HepG2 (cell line): ENCODE measurements at regions not wholly inside any gene's neighbourhood (a gene's known extent, or its start where the extent isn't known, plus 50 kb on each side); places are given as distances from the start of the nearest gene placed in this dataset.

Experiments used
- ATAC-seq: fragments of 200-7000 bp; cut with Tn5 transposase; 3 replicates; pipeline ENCODE4 v1.9.1; 2020; ENCODE audit warnings: mild to moderate bottlenecking, moderate library complexity
- BruUV-seq: library from RNA; stranded (reverse); fragments of 400-500 nt; replicated peaks from 2 replicates; lab custom pipeline; 2021; lab: Mats Ljungman, UMichigan
- CTCF ChIA-PET: fragments of 300-600 bp; formaldehyde crosslinking; extraction: SDS; loops from one replicate; lab custom pipeline; 2021; ENCODE audit warnings: low total read pairs, inconsistent platforms, low intra/inter-chr PET ratio; lab: Yijun Ruan, JAX
- POLR2A ChIA-PET: fragments of 350-600 bp; sonication (Branson Sonifier 250); formaldehyde crosslinking; loops from one replicate; lab custom pipeline; 2020; ENCODE audit warnings: antibody characterized with exemption, inconsistent platforms; lab: Yijun Ruan, JAX
- DNase-seq: peaks from one replicate; pipeline ENCODE4 v3.0.0-alpha.2; 2015; ENCODE audit warnings: low spot score
- FAIRE-seq: peaks from 3 replicates; lab custom pipeline; 2011; peaks lifted over from hg19 to GRCh38; lab: Jason Lieb, UNC
- H2AFZ ChIP-seq: one replicate; pipeline ENCODE4 v1.6.1; 2011; ENCODE audit warnings: low read length, inconsistent platforms
- H3K27ac ChIP-seq: fragments of 300-600 bp; 3 replicates; pipeline ENCODE4 v1.8.0; 2011; ENCODE audit warnings: mixed run types, mild to moderate bottlenecking, mixed read lengths, low read length, inconsistent platforms; ENCODE audit not compliant: insufficient read depth; ENCODE audit errors: extremely low read length
- H3K27me3 ChIP-seq, 2 experiments: fragments of 200-600 bp in 1 of 2; 2 replicates in 1 of 2; 3 replicates in 1 of 2; pipeline versions ENCODE4 v1.6.0 to v1.8.0; 2011; ENCODE audit warnings: low read length in 2 of 2, mild to moderate bottlenecking in 2 of 2, moderate library complexity in 2 of 2, inconsistent platforms in 1 of 2; ENCODE audit not compliant: insufficient read depth in 2 of 2, control insufficient read depth in 1 of 2
- H3K36me3 ChIP-seq, 2 experiments: fragments of 200-600 bp in 1 of 2; replicated peaks in 1 of 2; 2 replicates in 1 of 2; 3 replicates in 1 of 2; pipeline versions ENCODE4 v1.5.1 to v1.8.0; 2011; ENCODE audit warnings: low read length in 2 of 2, inconsistent platforms in 1 of 2; ENCODE audit not compliant: insufficient read depth in 2 of 2, control insufficient read depth in 1 of 2
- H3K4me1 ChIP-seq: 2 replicates; pipeline ENCODE4 v1.5.1; 2012; ENCODE audit warnings: low read length, inconsistent platforms; ENCODE audit not compliant: insufficient read depth
- H3K4me2 ChIP-seq: 2 replicates; pipeline ENCODE4 v1.6.0; 2011; ENCODE audit warnings: low read depth, low read length, inconsistent platforms
- H3K4me3 ChIP-seq, 3 experiments: fragments of 200-600 bp in 1 of 3; sonication (generic), shearing (Covaris generic) in 1 of 3; replicated peaks in 1 of 3; 2 replicates each; pipeline ENCODE4 v1.5.1; 2011 to 2016; ENCODE audit warnings: low read length in 3 of 3, inconsistent platforms in 2 of 3, low read depth in 2 of 3, mild to moderate bottlenecking in 2 of 3, control low read depth in 1 of 3, mixed read lengths in 1 of 3; ENCODE audit not compliant: insufficient read depth in 1 of 3
- H3K79me2 ChIP-seq: one replicate; pipeline ENCODE4 v1.6.1; 2011; ENCODE audit warnings: low read length, inconsistent platforms; ENCODE audit not compliant: insufficient read depth
- H3K9ac ChIP-seq: 2 replicates; pipeline ENCODE4 v1.6.0; 2011; ENCODE audit warnings: mild to moderate bottlenecking, low read depth, low read length, inconsistent platforms; ENCODE audit not compliant: insufficient read depth
- H3K9me3 ChIP-seq: 2 replicates; pipeline ENCODE4 v1.5.1; 2012; ENCODE audit warnings: mild to moderate bottlenecking, low read length
- H4K20me1 ChIP-seq: 2 replicates; pipeline ENCODE4 v1.6.0; 2011; ENCODE audit warnings: inconsistent platforms, mild to moderate bottlenecking, low read length, moderate library complexity; ENCODE audit not compliant: insufficient read depth
- HDAC2 ChIP-seq: sonication (generic); formaldehyde crosslinking; IDR thresholded peaks from 2 replicates; pipeline ENCODE4 v1.4.0; 2020; ENCODE audit warnings: missing genetic modification reagents
- HINFP ChIP-seq: sonication (generic); formaldehyde crosslinking; IDR thresholded peaks from 2 replicates; pipeline ENCODE4 v1.4.0; 2020; ENCODE audit warnings: low read depth, mild to moderate bottlenecking, missing genetic modification reagents
- HNF1A ChIP-seq, 2 experiments: sonication (generic) in 1 of 2; formaldehyde crosslinking in 1 of 2; IDR thresholded peaks; 2 replicates each; pipeline versions ENCODE4 v1.4.0 to v1.6.1; 2016 to 2020; ENCODE audit warnings: borderline replicate concordance in 1 of 2, low read depth in 1 of 2, mild to moderate bottlenecking in 1 of 2, missing genetic modification reagents in 1 of 2
- MED8 ChIP-seq: sonication (generic); formaldehyde crosslinking; IDR thresholded peaks from 2 replicates; pipeline ENCODE4 v1.8.1; 2023; ENCODE audit warnings: mild to moderate bottlenecking, missing genetic modification reagents; ENCODE audit not compliant: insufficient replicate concordance
- MTA3 ChIP-seq: sonication (generic); formaldehyde crosslinking; IDR thresholded peaks from 2 replicates; pipeline ENCODE4 v1.4.0; 2020; ENCODE audit warnings: missing genetic modification reagents
- NCOR1 ChIP-seq: fragments of 200-600 bp; sonication (generic); IDR thresholded peaks from 2 replicates; pipeline ENCODE4 v1.7.0; 2017; ENCODE audit warnings: antibody characterized with exemption, low read length, borderline replicate concordance
- PHF5A ChIP-seq: IDR thresholded peaks from one replicate; pipeline ENCODE4 v1.6.1; 2018; ENCODE audit warnings: low read depth, missing genetic modification reagents; ENCODE audit not compliant: unreplicated experiment
- ZBTB1 ChIP-seq: sonication (generic); formaldehyde crosslinking; IDR thresholded peaks from 2 replicates; pipeline ENCODE4 v1.4.0; 2020; ENCODE audit warnings: missing genetic modification reagents, borderline replicate concordance
- ZBTB43 ChIP-seq: sonication (generic); formaldehyde crosslinking; conservative IDR thresholded peaks from 2 replicates; pipeline ENCODE4 v1.4.0; 2020; ENCODE audit warnings: missing genetic modification reagents
- ZFP41 ChIP-seq: sonication (generic); formaldehyde crosslinking; IDR thresholded peaks from 2 replicates; pipeline ENCODE4 v1.4.0; 2020; ENCODE audit warnings: mild to moderate bottlenecking, missing genetic modification reagents, borderline replicate concordance
- ZNF44 ChIP-seq: sonication (generic); formaldehyde crosslinking; IDR thresholded peaks from 2 replicates; pipeline ENCODE4 v1.5.1; 2020; ENCODE audit warnings: mild to moderate bottlenecking, missing genetic modification reagents
- ZNF441 ChIP-seq: sonication (generic); formaldehyde crosslinking; IDR thresholded peaks from 2 replicates; pipeline ENCODE4 v1.7.0; 2021; ENCODE audit warnings: missing genetic modification reagents, borderline replicate concordance
- WGBS: methylation state at CpG from one replicate; pipeline ENCODE4 v1.1.6; 2017; ENCODE audit warnings: low lambda C conversion rate; 5-methylcytosine and 5-hydroxymethylcytosine counted together
- in situ Hi-C: cut with HindIII; loops from 2 replicates; pipeline ENCODE4 v1.10.0; 2017; ENCODE audit warnings: low pct_unique_long_range_greater_than_20kb; ENCODE audit not compliant: extremely low pct_ligation_motif_present
- intact Hi-C: fragments of 100-400 bp; cut with micrococcal nuclease; formaldehyde crosslinking; loops from one replicate; pipeline ENCODE4 v1.10.0; 2022; ENCODE audit not compliant: unreplicated experiment

- POLR2A ChIA-PET: no interaction called here
- Histone ChIP-seq H2AFZ (no peak overlapping the region), H3K4me2 (no peak overlapping the region), H3K27ac (no peak overlapping the region), H3K36me3 (no peaks in the 10 kb centered on the region), H3K79me2 (no peaks in the 10 kb centered on the region), H3K4me1 (no peaks in the 10 kb centered on the region), H3K27me3 (no peaks in the 10 kb centered on the region), H4K20me1 (no peaks in the 10 kb centered on the region), H3K9ac (no peak overlapping the region)
- no TSS peak for BruUV-seq
- no peak for FAIRE-seq
- in situ Hi-C loops: no loop called here
- no peak for TF ChIP-seq HINFP
- TF ChIP-seq ZFP41 (CRISPR knock-in tag): no peak
- no peak for TF ChIP-seq HDAC2
- no peak for TF ChIP-seq ZBTB43
- no peak for TF ChIP-seq ZNF44
- TF ChIP-seq HNF1A (IDR thresholded peaks at IDR 0.05; ENCODE audit: low read depth): no peak
- TF ChIP-seq HNF1A (CRISPR knock-in tag; IDR thresholded peaks at IDR 0.05; ENCODE audit: borderline replicate concordance): no peak
- TF ChIP-seq MED8 (CRISPR knock-in tag): no peak
- no peak for TF ChIP-seq ZNF441 (CRISPR knock-in tag)
- no peak for TF ChIP-seq PHF5A
- TF ChIP-seq NCOR1: no peak
- TF ChIP-seq ZBTB1: no peak
- no peak for TF ChIP-seq MTA3
- TF ChIP-seq, all 625 proteins: peak for 0
- Histone ChIP-seq H3K4me3 (no peak overlapping the region), H3K9me3 (peaks cover 22% of the 10 kb centered on the region)
- DNase-seq (no peak), ATAC-seq (no peak)
- 0% methylated on average over 1 of the region's 1 CpG for WGBS
- CTCF ChIA-PET: no interaction called here
- intact Hi-C loops: no loop called here
Measured at GRCh38 chr3:105972069-105972468, 103.3 kb upstream of the CBLB start.
